AML-193 (cell line): ENCODE measurements at regions not wholly inside any gene's neighbourhood (a gene's known extent, or its start where the extent isn't known, plus 50 kb on each side); places are given as distances from the start of the nearest gene placed in this dataset.
"Not testable (repeated sequence)": the region's sequence is repeated elsewhere in the genome, so short reads cannot be mapped to it uniquely, and the experiment has no call there.

Source experiments
- DNase-seq, 2 experiments: peaks; one replicate each; lab custom pipeline; 2025; lab: John Stamatoyannopoulos, UW

DNA sequence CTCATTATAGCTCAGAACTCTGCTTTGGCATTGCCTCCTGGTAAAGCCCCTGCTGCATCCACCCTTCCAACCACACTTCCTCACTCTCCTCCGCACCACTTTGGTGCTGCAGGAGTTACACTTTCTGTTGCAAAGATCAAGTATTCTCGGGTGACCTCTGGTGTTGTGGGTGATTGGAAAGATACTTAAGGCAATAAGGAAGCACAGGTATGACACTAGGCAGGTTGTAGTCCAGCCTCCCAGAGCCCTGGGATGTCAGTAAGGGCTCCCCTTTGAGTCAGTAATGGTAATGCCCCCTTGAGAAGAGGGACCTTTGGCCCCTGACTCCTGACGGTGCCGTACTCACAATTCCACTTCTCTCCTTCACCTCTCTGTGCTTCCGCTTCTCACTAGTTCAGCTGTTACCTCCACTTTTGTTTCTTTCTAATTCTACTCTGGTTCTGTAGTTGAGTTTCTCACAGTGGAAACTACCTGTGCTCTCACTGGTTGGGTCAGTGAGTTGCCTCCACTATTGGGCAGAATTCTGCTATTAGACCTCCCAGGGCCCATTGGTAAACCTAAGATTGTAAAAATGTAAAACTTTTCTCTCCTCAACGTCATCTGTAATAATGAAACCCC lies 350.0 kb downstream of the GOLGA6L6 start:
- DNase-seq, result not testable (repeated sequence)

DNA sequence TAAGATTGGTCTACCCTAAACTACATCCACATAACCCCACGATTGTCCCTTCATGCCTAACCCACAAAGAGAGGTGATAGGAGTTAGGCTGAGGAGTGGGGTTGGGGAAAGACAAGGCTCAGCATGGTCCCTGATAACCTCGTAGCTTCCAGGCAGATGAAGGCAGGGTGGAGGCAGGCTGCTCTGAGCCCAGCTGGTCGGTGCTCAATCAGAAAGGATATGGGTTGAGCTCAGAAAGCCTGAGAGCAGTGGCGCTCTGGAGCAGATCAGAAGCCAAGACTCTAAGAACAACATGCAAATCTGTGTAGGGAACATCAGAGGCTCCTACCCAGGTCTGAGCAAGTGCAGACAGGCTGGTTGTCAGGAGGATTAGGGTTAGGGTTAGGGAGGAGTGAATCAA lies 353.0 kb downstream of the GOLGA6L6 start:
- not testable (repeated sequence) for DNase-seq

DNA sequence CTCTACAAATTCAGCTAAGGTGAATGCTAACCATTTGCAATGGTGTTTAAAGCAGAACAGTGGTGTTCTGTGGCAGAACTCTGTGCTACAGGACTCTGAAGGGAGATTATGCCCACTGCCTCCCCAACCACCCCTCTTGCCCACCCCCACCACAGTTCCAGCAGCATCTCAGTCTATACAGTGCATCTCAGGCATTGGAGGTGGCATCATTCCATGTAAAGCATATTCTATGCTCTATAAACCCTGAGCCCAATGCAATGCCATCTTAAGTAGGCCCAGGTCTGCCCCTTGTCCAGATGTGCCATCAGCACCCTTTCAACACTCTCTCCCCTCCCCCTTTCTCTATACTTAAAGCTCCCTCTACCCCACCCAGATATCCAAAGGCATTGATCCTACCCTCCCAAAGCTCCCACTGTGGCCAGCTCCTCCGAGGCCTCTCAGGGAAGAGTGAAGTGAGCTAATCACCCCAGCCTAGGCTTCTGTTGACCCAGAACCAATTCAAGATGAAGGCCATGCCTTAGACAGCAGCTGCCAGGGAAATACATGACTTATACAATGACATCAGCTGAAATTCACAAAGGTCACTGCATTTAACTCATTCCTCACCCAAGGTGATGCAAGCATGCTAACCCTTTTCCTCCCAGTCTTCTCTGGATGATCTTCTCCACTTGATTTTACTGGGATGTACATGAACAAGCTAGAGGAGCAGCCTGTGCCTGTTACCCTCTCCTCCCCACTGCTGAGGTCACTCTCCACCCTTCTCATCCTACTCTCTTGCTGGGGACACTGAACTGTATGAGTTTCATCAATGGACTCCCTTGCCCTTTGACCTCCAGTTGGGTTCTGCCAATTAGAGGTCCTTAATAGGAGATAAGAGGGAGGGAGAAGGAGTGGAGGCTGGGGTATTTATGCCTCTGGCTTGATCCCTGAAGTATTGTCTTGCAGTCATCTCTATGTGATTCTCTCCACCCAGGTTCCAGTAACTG lies 353.9 kb downstream of the GOLGA6L6 start:
- not testable (repeated sequence) for DNase-seq

- not testable (repeated sequence) for DNase-seq
These were observed 356.7 kb downstream of the GOLGA6L6 start for GRCh38 chr15:20184879-20185278.

DNA sequence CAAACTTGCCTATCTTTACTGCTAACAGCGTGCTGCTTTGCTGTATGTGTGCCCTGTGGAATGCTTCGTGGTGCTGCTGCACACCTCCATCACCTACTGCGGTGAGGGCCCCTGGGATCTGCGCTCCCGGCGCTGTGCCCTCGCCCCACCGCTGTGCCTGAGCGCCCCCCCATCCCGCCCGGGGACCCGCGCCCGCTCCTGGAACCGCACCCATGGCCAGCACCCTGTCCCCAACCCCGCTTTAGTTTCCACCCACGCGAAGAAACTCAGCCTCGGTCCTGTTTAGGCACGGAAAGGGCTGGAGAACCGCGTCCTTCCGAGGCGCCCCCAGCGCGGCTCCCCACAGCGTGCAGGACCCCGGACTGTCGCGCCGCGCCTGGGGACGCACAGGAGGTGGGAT lies 373.4 kb downstream of the GOLGA6L6 start:
- not testable (repeated sequence) for DNase-seq

DNA sequence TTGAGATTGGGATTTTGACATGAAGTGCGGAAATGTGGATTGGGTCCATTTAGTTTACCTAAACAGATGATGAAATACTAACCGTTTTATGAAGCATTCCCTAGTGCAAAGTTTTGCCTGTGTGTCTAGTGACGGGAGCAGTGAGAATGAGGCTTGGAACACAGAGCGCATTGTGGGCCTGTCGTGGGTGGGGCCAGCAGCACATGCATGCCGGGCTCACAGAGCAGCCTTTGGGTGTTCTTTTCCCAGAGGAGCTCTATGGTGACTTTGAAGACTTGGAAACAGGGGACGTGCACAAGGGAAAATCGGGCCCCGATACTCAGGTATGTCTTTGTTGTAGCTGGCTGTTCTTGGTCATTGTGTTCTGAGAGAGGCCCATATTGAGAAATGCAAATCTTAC lies 388.1 kb downstream of the GOLGA6L6 start:
- DNase-seq, result not testable (repeated sequence)

GRCh38 chr15:20148679-20149078 lies 392.9 kb downstream of the GOLGA6L6 start:
- not testable (repeated sequence) for DNase-seq

DNA sequence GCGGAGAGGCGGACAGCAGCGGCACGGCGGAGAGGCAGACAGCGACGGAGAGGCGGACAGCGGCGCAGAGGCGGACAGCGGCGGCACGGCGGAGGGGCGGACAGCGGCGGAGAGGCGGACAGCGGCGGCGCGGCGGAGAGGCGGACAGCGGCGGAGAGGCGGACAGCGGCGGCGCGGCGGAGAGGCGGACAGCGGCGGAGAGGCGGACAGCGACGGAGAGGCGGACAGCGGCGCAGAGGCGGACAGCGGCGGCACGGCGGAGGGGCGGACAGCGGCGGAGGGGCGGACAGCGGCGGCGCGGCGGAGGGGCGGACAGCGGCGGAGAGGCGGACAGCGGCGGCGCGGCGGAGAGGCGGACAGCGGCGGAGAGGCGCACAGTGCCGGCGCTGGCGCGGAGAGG lies 393.6 kb downstream of the GOLGA6L6 start:
- DNase-seq, result not testable (repeated sequence)

- DNase-seq, result not testable (repeated sequence)
These were observed 397.1 kb downstream of the GOLGA6L6 start for GRCh38 chr15:20144333-20145036.

DNA sequence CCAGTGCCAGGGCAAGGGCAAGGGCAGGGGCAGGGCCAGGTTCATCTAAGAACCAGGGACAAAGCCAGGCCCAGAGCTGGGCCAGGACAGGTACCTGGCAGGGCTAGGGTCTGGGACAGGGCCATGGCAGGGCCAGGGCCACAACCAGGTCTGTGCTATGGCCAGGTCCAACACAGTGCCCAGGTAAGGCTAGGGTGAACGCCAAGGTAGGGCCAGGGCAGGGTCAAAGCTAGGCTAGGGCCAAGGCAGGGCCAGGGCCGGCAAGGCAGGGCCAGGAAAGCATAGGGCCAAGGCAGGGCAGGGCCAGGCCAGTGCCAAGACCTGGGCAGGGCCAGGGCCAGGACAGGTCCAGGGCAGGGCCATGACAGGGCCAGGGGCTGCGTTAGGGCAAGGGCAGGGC lies 398.7 kb downstream of the GOLGA6L6 start:
- not testable (repeated sequence) for DNase-seq

GRCh38 chr15:20142410-20142809 lies 399.2 kb downstream of the GOLGA6L6 start:
- not testable (repeated sequence) for DNase-seq

DNA sequence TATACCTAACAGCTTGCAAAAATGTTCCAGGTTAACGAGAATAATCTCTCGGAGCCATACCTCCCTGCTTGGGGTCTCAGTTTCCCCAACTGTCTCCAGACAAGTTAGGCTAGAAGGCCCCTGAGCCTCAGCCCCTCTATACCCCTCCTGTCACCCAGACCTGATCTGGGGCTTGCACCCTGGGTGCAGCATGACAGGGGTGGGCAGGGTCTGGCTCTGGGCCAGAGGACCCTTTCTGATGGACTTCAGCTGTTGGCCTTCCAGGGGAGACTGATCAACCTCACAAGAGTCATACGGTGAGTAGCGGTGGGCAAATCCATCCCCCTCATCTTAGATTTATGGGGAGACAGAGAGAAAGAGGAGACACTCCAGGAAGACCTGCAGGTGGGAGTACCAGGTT lies 416.9 kb downstream of the GOLGA6L6 start:
- not testable (repeated sequence) for DNase-seq

DNA sequence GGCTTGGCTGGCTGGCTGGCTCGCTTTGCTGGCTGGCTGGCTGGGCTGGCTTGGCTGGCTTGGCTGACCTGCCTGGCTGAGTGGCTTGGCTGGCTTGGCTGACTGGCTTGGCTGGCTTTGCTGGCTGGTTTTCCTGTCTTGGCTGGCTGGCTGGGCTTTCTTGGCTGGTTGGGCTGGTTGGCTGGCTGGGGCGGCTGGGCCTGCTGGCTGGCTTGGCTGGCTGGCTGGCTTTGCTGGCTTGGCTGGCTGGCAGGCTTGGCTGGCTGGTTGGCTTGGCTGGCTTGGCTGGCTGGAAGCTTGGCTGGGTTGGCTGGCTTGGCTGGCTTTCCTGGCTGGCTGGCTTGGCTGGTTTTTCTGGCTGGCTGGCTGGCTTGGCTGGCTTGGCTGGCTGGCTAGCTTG lies 435.6 kb downstream of the GOLGA6L6 start:
- no peak for DNase-seq

DNA sequence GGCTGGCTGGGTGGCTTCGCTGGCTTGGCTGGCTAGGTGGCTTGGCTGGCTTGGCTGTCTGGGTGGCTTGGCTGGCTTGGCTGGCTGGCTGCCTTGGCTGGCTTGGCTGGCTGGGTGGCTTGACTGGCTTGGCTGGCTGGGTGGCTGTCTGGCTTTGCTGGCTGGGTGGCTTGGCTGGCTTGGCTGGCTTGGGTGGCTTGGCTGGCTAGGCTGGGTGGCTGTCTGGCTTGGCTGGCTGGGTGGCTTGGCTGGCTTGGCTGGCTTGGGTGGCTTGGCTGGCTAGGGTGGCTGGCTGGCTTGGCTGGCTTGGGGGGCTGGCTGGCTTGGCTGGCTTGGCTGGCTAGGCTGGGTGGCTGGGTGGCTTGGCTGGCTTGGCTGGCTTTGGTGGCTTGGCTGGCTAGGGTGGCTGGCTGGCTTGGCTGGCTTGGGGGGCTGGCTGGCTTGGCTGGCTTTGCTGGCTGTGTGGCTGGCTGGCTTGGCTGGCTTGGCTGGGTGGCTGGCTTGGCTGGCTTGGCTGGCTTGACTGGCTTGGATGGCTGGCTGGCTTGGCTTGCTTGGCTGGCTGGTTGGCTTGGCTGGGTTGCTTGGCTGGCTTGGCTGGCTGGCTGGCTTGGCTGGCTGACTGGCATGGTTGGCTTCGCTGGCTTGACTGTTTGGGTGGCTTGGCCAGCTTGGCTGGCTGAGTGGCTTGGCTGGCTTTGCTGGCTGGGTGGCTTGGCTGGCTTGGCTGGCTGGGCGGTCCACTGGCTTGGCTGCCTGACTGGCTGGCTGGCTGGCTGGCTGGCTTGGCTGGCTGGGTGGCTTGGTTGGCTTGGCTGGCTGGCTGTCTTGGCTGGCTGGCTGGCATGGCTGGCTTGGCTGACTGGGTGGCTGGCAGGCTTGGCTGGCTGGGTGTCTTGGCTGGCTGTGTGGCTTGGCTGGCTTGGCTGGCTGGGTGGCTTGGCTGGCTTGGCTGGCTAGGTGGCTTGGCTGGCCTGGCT lies 436.3 kb downstream of the GOLGA6L6 start:
- not testable (repeated sequence) for DNase-seq

GRCh38 chr15:20104551-20104950 lies 437.0 kb downstream of the GOLGA6L6 start:
- not testable (repeated sequence) for DNase-seq

GRCh38 chr15:20102862-20103261 lies 438.7 kb downstream of the GOLGA6L6 start:
- not testable (repeated sequence) for DNase-seq

DNA sequence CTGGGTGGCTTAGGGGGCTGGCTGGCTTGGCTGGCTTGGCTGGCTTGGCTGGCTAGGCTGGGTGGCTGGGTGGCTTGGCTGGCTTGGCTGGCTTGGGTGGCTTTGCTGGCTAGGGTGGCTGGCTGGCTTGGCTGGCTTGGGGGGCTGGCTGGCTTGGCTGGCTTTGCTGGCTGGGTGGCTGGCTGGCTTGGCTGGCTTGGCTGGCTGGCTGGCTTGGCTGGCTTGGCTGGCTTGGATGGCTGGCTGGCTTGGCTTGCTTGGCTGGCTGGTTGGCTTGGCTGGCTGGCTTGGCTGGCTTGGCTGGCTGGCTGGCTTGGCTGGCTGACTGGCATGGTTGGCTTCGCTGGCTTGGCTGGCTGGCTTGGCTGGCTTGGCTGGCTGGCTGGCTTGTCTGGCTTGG lies 439.4 kb downstream of the GOLGA6L6 start:
- not testable (repeated sequence) for DNase-seq

GRCh38 chr15:20101281-20101680 lies 440.3 kb downstream of the GOLGA6L6 start:
- not testable (repeated sequence) for DNase-seq

GRCh38 chr15:20100604-20101270 lies 440.9 kb downstream of the GOLGA6L6 start:
- DNase-seq, result not testable (repeated sequence)

GRCh38 chr15:20095699-20096303 lies 445.8 kb downstream of the GOLGA6L6 start:
- not testable (repeated sequence) for DNase-seq
